ENCODE measurements at regions not wholly inside any gene's neighbourhood (a gene's known extent, or its start where the extent isn't known, plus 50 kb on each side); places are given as distances from the start of the nearest gene placed in this dataset.

DNA sequence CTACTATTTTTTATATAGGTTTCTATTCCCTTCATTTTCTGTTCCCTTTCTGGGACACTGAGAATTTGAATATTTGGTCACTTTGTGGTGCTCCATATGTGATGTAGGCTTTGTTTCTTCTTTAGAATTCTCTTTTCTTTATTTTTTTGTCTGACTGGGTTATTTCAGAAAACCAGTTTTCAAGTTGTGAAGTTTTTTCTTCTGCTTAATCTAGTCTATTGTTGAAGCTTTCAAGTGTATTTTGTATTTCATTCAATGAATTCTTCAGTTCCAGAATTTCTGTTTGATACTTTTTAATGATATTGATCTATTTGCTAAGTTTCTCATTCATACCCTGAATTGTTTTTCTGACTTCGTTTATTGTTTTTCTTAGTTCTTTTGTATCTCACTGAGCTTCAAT lies 96.2 kb upstream of the HAND2 start:
- TF ChIP-seq MAX (IDR thresholded peaks at IDR 0.05), result no peak
- no peak for TF ChIP-seq BCL11A (IDR thresholded peaks at IDR 0.05; ENCODE audit: low read depth in 2 of 2, low read length in 2 of 2)
- TF ChIP-seq POLR2A (IDR thresholded peaks at IDR 0.05; ENCODE audit: control extremely low read depth in 1 of 2, low read depth in 2 of 2, low read length in 2 of 2), result no peak
- no peak for TF ChIP-seq EZH2 (IDR thresholded peaks at IDR 0.05; ENCODE audit: low read depth, low read length, severe bottlenecking)
- no peak for TF ChIP-seq JUND (IDR thresholded peaks at IDR 0.05; ENCODE audit: low read length)
- TF ChIP-seq MAFK (IDR thresholded peaks at IDR 0.05; ENCODE audit: low read depth, low read length), result no peak
- TF ChIP-seq SP4 (IDR thresholded peaks at IDR 0.05; ENCODE audit: low read length), result no peak
- TF ChIP-seq, protein P1, sequence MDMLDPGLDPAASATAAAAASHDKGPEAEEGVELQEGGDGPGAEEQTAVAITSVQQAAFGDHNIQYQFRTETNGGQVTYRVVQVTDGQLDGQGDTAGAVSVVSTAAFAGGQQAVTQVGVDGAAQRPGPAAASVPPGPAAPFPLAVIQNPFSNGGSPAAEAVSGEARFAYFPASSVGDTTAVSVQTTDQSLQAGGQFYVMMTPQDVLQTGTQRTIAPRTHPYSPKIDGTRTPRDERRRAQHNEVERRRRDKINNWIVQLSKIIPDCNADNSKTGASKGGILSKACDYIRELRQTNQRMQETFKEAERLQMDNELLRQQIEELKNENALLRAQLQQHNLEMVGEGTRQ (IDR thresholded peaks at IDR 0.05; ENCODE audit: low read length), result no peak
- TF ChIP-seq SP1 (IDR thresholded peaks at IDR 0.05; ENCODE audit: low read depth, low read length), result no peak
- TF ChIP-seq TAF1 (IDR thresholded peaks at IDR 0.05; ENCODE audit: low read depth, low read length), result no peak
- no peak for TF ChIP-seq KDM5A (IDR thresholded peaks at IDR 0.05; ENCODE audit: low read length)
- TF ChIP-seq ATF3 (IDR thresholded peaks at IDR 0.05; ENCODE audit: insufficient read depth, low read depth, low read length), result no peak
- no peak for TF ChIP-seq TCF12 (IDR thresholded peaks at IDR 0.05; ENCODE audit: low read depth, low read length)
- TF ChIP-seq CHD1 (IDR thresholded peaks at IDR 0.05; ENCODE audit: low read depth, low read length), result no peak
- H4K91ac ChIP-seq (replicated peaks; ENCODE audit: insufficient read length, low read length), result no peak overlapping the region
- H3K36me3 ChIP-seq (ENCODE audit: control insufficient read depth in 2 of 4, insufficient read depth in 4 of 4, low read length in 3 of 4), result no peaks in the 10 kb centered on the region
- H3K4me3 ChIP-seq (ENCODE audit: extremely low read depth in 1 of 4, insufficient read depth in 2 of 4, low read depth in 3 of 4, low read length in 4 of 4), result no peak overlapping the region
- H4K5ac ChIP-seq (ENCODE audit: insufficient read length, low read depth, low read length), result no peak overlapping the region
- peaks cover 2 to 6% of the 10 kb centered on the region in 2 experiments; a peak in 1 of 4 replicates for H3K9me3 ChIP-seq (ENCODE audit: insufficient read depth in 2 of 2, low read depth in 1 of 2, low read length in 1 of 2)
- no peak overlapping the region for H2AFZ ChIP-seq (ENCODE audit: low read length)
- no peak overlapping the region for H4K8ac ChIP-seq (ENCODE audit: extremely low read depth, insufficient read depth, low read length)
- H3K18ac ChIP-seq (ENCODE audit: extremely low read depth, low read length), result no peak overlapping the region
- no peak overlapping the region for H2BK120ac ChIP-seq (replicated peaks; ENCODE audit: low read depth, low read length)
- H3K79me1 ChIP-seq (ENCODE audit: low read depth, low read length), result no peaks in the 10 kb centered on the region
- H3K23me2 ChIP-seq (ENCODE audit: low read depth, low read length), result no peaks in the 10 kb centered on the region
- 88% methylated on average over 1 of the region's 1 CpG; no CpG with 5 or more reads in 1 of the 2 experiments for WGBS, 2 experiments (ENCODE audit: extremely low coverage in 1 of 2, insufficient coverage in 1 of 2, insufficient read length in 1 of 2, insufficient replicate concordance in 2 of 2, low coverage in 1 of 2, low lambda C conversion rate in 2 of 2, missing lambda C conversion rate in 1 of 2)
- no peak overlapping the region for H3K4me2 ChIP-seq (ENCODE audit: insufficient read depth in 1 of 2, low read depth in 2 of 2, low read length in 2 of 2)
- no peak overlapping the region for H2AK5ac ChIP-seq (ENCODE audit: low read depth, low read length)
- no peak overlapping the region for H3K4ac ChIP-seq (replicated peaks; ENCODE audit: insufficient read length, low read depth, low read length)
- no peaks in the 10 kb centered on the region for H3K27me3 ChIP-seq (replicated peaks in 1 of 4; ENCODE audit: control insufficient read depth in 3 of 4, extremely low read depth in 1 of 4, insufficient read depth in 3 of 4, low read length in 3 of 4)
- H3K23ac ChIP-seq (ENCODE audit: insufficient read length), result no peak overlapping the region
- no peak overlapping the region for H3K56ac ChIP-seq (replicated peaks; ENCODE audit: insufficient read length, low read depth, low read length)
- H4K20me1 ChIP-seq (replicated peaks in 1 of 2; ENCODE audit: control insufficient read depth in 1 of 2, insufficient read depth in 2 of 2, low read length in 2 of 2), result no peaks in the 10 kb centered on the region
- no peak overlapping the region for H3K27ac ChIP-seq (ENCODE audit: low read depth, low read length)
- DNase-seq (ENCODE audit: low read depth in 1 of 2, low spot score in 2 of 2) (no peak), FAIRE-seq (no peak)
- H3K14ac ChIP-seq (ENCODE audit: insufficient read length), result no peak overlapping the region
- no peak overlapping the region for H2BK5ac ChIP-seq (ENCODE audit: low read depth, low read length)
- no peaks in the 10 kb centered on the region; a peak in 1 of 4 replicates for H3K79me2 ChIP-seq (ENCODE audit: control insufficient read depth in 1 of 2, insufficient read depth in 2 of 2, low read length in 2 of 2)
- no peak overlapping the region for H2BK20ac ChIP-seq (ENCODE audit: low read length)
- H3K4me1 ChIP-seq (replicated peaks in 1 of 4; ENCODE audit: control insufficient read depth in 3 of 4, insufficient read depth in 4 of 4, low read length in 3 of 4), result peaks cover 0 to 2% (median 0%) of the 10 kb centered on the region in 4 experiments; a peak in 2 of 7 replicates
- no peak overlapping the region for H2BK15ac ChIP-seq (ENCODE audit: low read length)
- H2BK12ac ChIP-seq (ENCODE audit: low read depth, low read length), result no peak overlapping the region
- ChIA-PET POLR2A (ENCODE audit: partially characterized antibody) (no interaction called here), CTCF (ENCODE audit: partially characterized antibody) (interaction anchor here (1.1 kb wide), 1 partner anchor 364 kb away, joined by 4 read pairs; no protein-coding TSS in a partner anchor)
- H3K9ac ChIP-seq (replicated peaks in 1 of 4; ENCODE audit: extremely low read depth in 1 of 4, low read depth in 3 of 4, low read length in 3 of 4), result no peak overlapping the region
